ENCODE measurements at regions not wholly inside any gene's neighbourhood (a gene's known extent, or its start where the extent isn't known, plus 50 kb on each side); places are given as distances from the start of the nearest gene placed in this dataset.

- Histone ChIP-seq H3K79me2 (ENCODE audit: insufficient read depth, low read length) (no peaks in the 10 kb centered on the region), H3K9me3 (replicated peaks in 1 of 2; ENCODE audit: control insufficient read depth in 1 of 2, insufficient read depth in 1 of 2, low read length in 2 of 2) (peaks cover 0 to 3% of the 10 kb centered on the region in 2 donors), H3K4me3 (replicated peaks in 1 of 3; ENCODE audit: low read depth in 2 of 3, low read length in 3 of 3) (no peak overlapping the region), H3K36me3 (replicated peaks in 1 of 2; ENCODE audit: control insufficient read depth in 1 of 2, insufficient read depth in 2 of 2, low read length in 2 of 2) (no peaks in the 10 kb centered on the region), H3K27me3 (ENCODE audit: control insufficient read depth in 2 of 2, insufficient read depth in 2 of 2, low read length in 2 of 2) (no peaks in the 10 kb centered on the region), H3K27ac (ENCODE audit: low read depth in 1 of 2, low read length in 2 of 2) (no peak overlapping the region), H3K4me1 (ENCODE audit: control insufficient read depth in 1 of 2, insufficient read depth in 2 of 2, low read length in 2 of 2) (no peaks in the 10 kb centered on the region), H3K9ac (ENCODE audit: insufficient read depth, low read length, poor library complexity, severe bottlenecking) (no peak overlapping the region), H2AFZ (ENCODE audit: insufficient read depth, low read depth, low read length, poor library complexity, severe bottlenecking) (no peak overlapping the region), H4K20me1 (ENCODE audit: insufficient read depth, low read length) (no peaks in the 10 kb centered on the region), H3K4me2 (replicated peaks; ENCODE audit: extremely low read depth, low read length, poor library complexity, severe bottlenecking) (no peak overlapping the region)
- no peak overlapping the region for H3K4me3 Mint-ChIP-seq
- intact Hi-C loops (cut with micrococcal nuclease) = no loop called here
- H3K36me3 Mint-ChIP-seq = no peaks in the 10 kb centered on the region
- no peak for TF ChIP-seq CTCF (IDR thresholded peaks at IDR 0.05)
- H3K9me3 Mint-ChIP-seq = peaks cover 0 to 12% (median 2%) of the 10 kb centered on the region in 7 donors
- DNase-seq = no peak
- no peaks in the 10 kb centered on the region for H3K4me1 Mint-ChIP-seq
- WGBS (ENCODE audit: insufficient coverage) = 100% methylated on average over 1 of the region's 2 CpGs
- H3K27me3 Mint-ChIP-seq (ENCODE audit: low read depth in 3 of 3) = peaks cover 0 to 4% (median 0%) of the 10 kb centered on the region in 3 donors
- H3K27ac Mint-ChIP-seq = no peak overlapping the region
These were observed 721.4 kb downstream of the TMTC2 start for GRCh38 chr12:83408146-83408545.

GRCh38 chr12:83404521-83404920 lies 717.8 kb downstream of the TMTC2 start:
- no CpG with 5 or more reads among the region's 3 CpGs for WGBS (ENCODE audit: insufficient coverage)

More at GRCh38 chr12:83404521-83404920, 717.8 kb downstream of the TMTC2 start:
- Mint-ChIP-seq H3K36me3 (no peaks in the 10 kb centered on the region), H3K27me3 (ENCODE audit: low read depth in 3 of 3) (peaks cover 0 to 4% (median 0%) of the 10 kb centered on the region in 3 donors), H3K9me3 (peaks cover 0 to 19% (median 2%) of the 10 kb centered on the region in 7 donors), H3K4me3 (no peak overlapping the region), H3K4me1 (no peaks in the 10 kb centered on the region), H3K27ac (no peak overlapping the region)
- no peak for TF ChIP-seq CTCF (IDR thresholded peaks at IDR 0.05)
- H3K4me3 ChIP-seq (replicated peaks in 1 of 3; ENCODE audit: low read depth in 2 of 3, low read length in 3 of 3) = no peak overlapping the region
- intact Hi-C loops (cut with micrococcal nuclease) = no loop called here
- no peaks in the 10 kb centered on the region for H3K27me3 ChIP-seq (ENCODE audit: control insufficient read depth in 2 of 2, insufficient read depth in 2 of 2, low read length in 2 of 2)
- H3K4me1 ChIP-seq (ENCODE audit: control insufficient read depth in 1 of 2, insufficient read depth in 2 of 2, low read length in 2 of 2) = no peaks in the 10 kb centered on the region
- H4K20me1 ChIP-seq (ENCODE audit: insufficient read depth, low read length) = no peaks in the 10 kb centered on the region
- H3K4me2 ChIP-seq (replicated peaks; ENCODE audit: extremely low read depth, low read length, poor library complexity, severe bottlenecking) = no peak overlapping the region
- H3K36me3 ChIP-seq (replicated peaks in 1 of 2; ENCODE audit: control insufficient read depth in 1 of 2, insufficient read depth in 2 of 2, low read length in 2 of 2) = no peaks in the 10 kb centered on the region
- H3K27ac ChIP-seq (ENCODE audit: low read depth in 1 of 2, low read length in 2 of 2) = no peak overlapping the region
- peaks cover 0 to 3% of the 10 kb centered on the region in 2 donors for H3K9me3 ChIP-seq (replicated peaks in 1 of 2; ENCODE audit: control insufficient read depth in 1 of 2, insufficient read depth in 1 of 2, low read length in 2 of 2)
- no peak overlapping the region for H3K9ac ChIP-seq (ENCODE audit: insufficient read depth, low read length, poor library complexity, severe bottlenecking)
- H2AFZ ChIP-seq (ENCODE audit: insufficient read depth, low read depth, low read length, poor library complexity, severe bottlenecking) = no peak overlapping the region
- DNase-seq = no peak
- H3K79me2 ChIP-seq (ENCODE audit: insufficient read depth, low read length) = no peaks in the 10 kb centered on the region

All from CD14-positive monocyte (primary cell).